SK-N-SH (cell line): ENCODE measurements at regions not wholly inside any gene's neighbourhood (a gene's known extent, or its start where the extent isn't known, plus 50 kb on each side); places are given as distances from the start of the nearest gene placed in this dataset.

Experiments used
- CTCF ChIA-PET: fragments of 300-600, 350-600 bp; formaldehyde crosslinking; extraction: SDS; loops from one replicate; lab custom pipeline; 2021; lab: Yijun Ruan, JAX
- POLR2A ChIA-PET: fragments of 350-600 bp; sonication (Branson Sonifier 250); formaldehyde crosslinking; extraction: SDS; loops from one replicate; lab custom pipeline; 2020; ENCODE audit warnings: antibody characterized with exemption, inconsistent platforms; lab: Yijun Ruan, JAX
- DNase-seq: peaks from one replicate; pipeline ENCODE4 v3.0.0; 2012
- H2AFZ ChIP-seq: fragments of 200-600 bp; sonication (generic); 2 replicates; pipeline ENCODE4 v1.8.1; 2016; ENCODE audit warnings: antibody characterized with exemption, mild to moderate bottlenecking, low read depth
- H3F3A ChIP-seq: fragments of 200-600 bp; sonication (generic); replicated peaks from 2 replicates; pipeline ENCODE3; 2016; ENCODE audit warnings: antibody characterized with exemption, mild to moderate bottlenecking; ENCODE audit not compliant: insufficient read depth
- H3K27ac ChIP-seq, 2 experiments: fragments of 200-500 bp in 1 of 2; fragments of 200-600 bp in 1 of 2; sonication (Bioruptor generic) in 1 of 2; sonication (generic), shearing (Covaris generic) in 1 of 2; 2 replicates each; pipeline versions ENCODE4 v1.5.1 to v1.6.1; 2014 to 2016; ENCODE audit warnings: low read depth in 2 of 2, inconsistent platforms in 1 of 2, low read length in 1 of 2, mild to moderate bottlenecking in 1 of 2, mixed read lengths in 1 of 2
- H3K27me3 ChIP-seq: fragments of 200-600 bp; sonication (generic), shearing (Covaris generic); 2 replicates; pipeline ENCODE4 v1.6.1; 2016; ENCODE audit warnings: mixed run types; ENCODE audit not compliant: insufficient read depth
- H3K36me3 ChIP-seq, 2 experiments: fragments of 200-500 bp in 1 of 2; fragments of 200-600 bp in 1 of 2; sonication (Bioruptor generic) in 1 of 2; sonication (generic) in 1 of 2; replicated peaks in 1 of 2; 2 replicates each; pipeline versions ENCODE3 to v1.5.1; 2014 to 2016; ENCODE audit warnings: low read length in 1 of 2, mild to moderate bottlenecking in 1 of 2; ENCODE audit not compliant: insufficient read depth in 2 of 2, control insufficient read depth in 1 of 2
- H3K4me1 ChIP-seq, 2 experiments: fragments of 200-500 bp in 1 of 2; fragments of 200-600 bp in 1 of 2; sonication (Bioruptor generic) in 1 of 2; sonication (generic), shearing (Covaris generic) in 1 of 2; 2 replicates each; pipeline versions ENCODE4 v1.5.1 to v1.6.1; 2014 to 2016; ENCODE audit warnings: low read depth in 1 of 2, low read length in 1 of 2, mixed run types in 1 of 2; ENCODE audit not compliant: insufficient read depth in 2 of 2, control insufficient read depth in 1 of 2
- H3K4me2 ChIP-seq: fragments of 200-600 bp; sonication (generic), shearing (Covaris generic); 2 replicates; pipeline ENCODE4 v1.6.1; 2017; ENCODE audit warnings: mixed run types
- H3K4me3 ChIP-seq, 2 experiments: fragments of 200-500 bp in 1 of 2; fragments of 200-600 bp in 1 of 2; sonication (Bioruptor generic) in 1 of 2; sonication (generic), shearing (Covaris generic) in 1 of 2; 2 replicates each; pipeline versions ENCODE4 v1.5.1 to v1.8.1; 2014 to 2016; ENCODE audit warnings: low read depth in 2 of 2, inconsistent platforms in 1 of 2, low read length in 1 of 2, mild to moderate bottlenecking in 1 of 2, mixed read lengths in 1 of 2, moderate library complexity in 1 of 2
- H3K79me2 ChIP-seq: fragments of 200-600 bp; sonication (generic); 2 replicates; pipeline ENCODE4 v1.8.1; 2017; ENCODE audit warnings: mild to moderate bottlenecking; ENCODE audit not compliant: insufficient read depth
- H3K9ac ChIP-seq: fragments of 200-600 bp; sonication (generic); 2 replicates; pipeline ENCODE4 v1.6.1; 2017; ENCODE audit warnings: mixed run types
- H3K9me2 ChIP-seq: fragments of 200-600 bp; sonication (generic); 2 replicates; pipeline ENCODE4 v1.6.1; 2017; ENCODE audit warnings: mixed run types
- H3K9me3 ChIP-seq: fragments of 200-600 bp; sonication (generic); 2 replicates; pipeline ENCODE4 v1.6.1; 2017; ENCODE audit warnings: mixed run types, mild to moderate bottlenecking, moderate library complexity
- H4K20me1 ChIP-seq: fragments of 200-600 bp; sonication (generic); 2 replicates; pipeline ENCODE4 v1.6.1; 2017; ENCODE audit warnings: mild to moderate bottlenecking, mixed run types; ENCODE audit not compliant: insufficient read depth
- CHD2 ChIP-seq: fragments of 150-350 bp; IDR thresholded peaks from 2 replicates; pipeline ENCODE4 v1.6.1; 2018; ENCODE audit warnings: low read length; ENCODE audit not compliant: partially characterized antibody
- EP300 ChIP-seq, 2 experiments: IDR thresholded peaks; 2 replicates each; pipeline versions ENCODE4 v1.4.0 to v1.6.1; 2012; ENCODE audit warnings: borderline replicate concordance in 1 of 2, low read depth in 1 of 2, low read length in 1 of 2
- FOXJ3 ChIP-seq: sonication (generic); formaldehyde crosslinking; IDR thresholded peaks from 2 replicates; pipeline ENCODE4 v1.5.1; 2020; ENCODE audit warnings: mild to moderate bottlenecking, missing genetic modification reagents
- GATA2 ChIP-seq: sonication (generic); formaldehyde crosslinking; IDR thresholded peaks from 2 replicates; pipeline ENCODE4 v1.5.0; 2020; ENCODE audit warnings: mild to moderate bottlenecking, missing genetic modification reagents
- JUND ChIP-seq: IDR thresholded peaks from 2 replicates; pipeline ENCODE4 v1.4.0; 2012
- MEF2A ChIP-seq: IDR thresholded peaks from 2 replicates; pipeline ENCODE4 v1.4.0; 2012; ENCODE audit warnings: low read depth, borderline replicate concordance
- POLR2AphosphoS5 ChIP-seq: IDR thresholded peaks from 2 replicates; pipeline ENCODE4 v1.6.1; 2012; ENCODE audit warnings: low read depth, low read length
- RCOR1 ChIP-seq: fragments of 150-350 bp; IDR thresholded peaks from 2 replicates; pipeline ENCODE4 v1.6.1; 2017; ENCODE audit warnings: antibody characterized with exemption, low read length
- SIN3A ChIP-seq: IDR thresholded peaks from 2 replicates; pipeline ENCODE4 v1.6.1; 2012; ENCODE audit warnings: low read depth, mild to moderate bottlenecking, low read length, moderate library complexity, borderline replicate concordance
- TCF12 ChIP-seq: IDR thresholded peaks from 2 replicates; pipeline ENCODE4 v1.4.0; 2012
- TEAD4 ChIP-seq: IDR thresholded peaks from 2 replicates; pipeline ENCODE4 v1.4.0; 2012; ENCODE audit warnings: mild to moderate bottlenecking, borderline replicate concordance; ENCODE audit not compliant: insufficient read depth
- USF2 ChIP-seq: fragments of 150-350 bp; IDR thresholded peaks from 2 replicates; pipeline ENCODE4 v1.6.1; 2017; ENCODE audit warnings: antibody characterized with exemption, low read length, low read depth, borderline replicate concordance
- WGBS: methylation state at CpG from one replicate; pipeline ENCODE4 v1.1.6; 2017; ENCODE audit warnings: low lambda C conversion rate; 5-methylcytosine and 5-hydroxymethylcytosine counted together
- TF ChIP-seq, protein P1 (sequence below): IDR thresholded peaks from 2 replicates; pipeline ENCODE4; 2012

- ChIA-PET CTCF (interaction anchor here (1.4 kb wide), 1 partner anchor 12 kb away, joined by 4 read pairs; no protein-coding TSS in a partner anchor), POLR2A (no interaction called here)
- H3K27me3 ChIP-seq = no peaks in the 10 kb centered on the region
- no peak overlapping the region for H2AFZ ChIP-seq
- TF ChIP-seq CHD2 (no peak), POLR2AphosphoS5 (peak; percentile 44), FOXJ3 (CRISPR knock-in tag) (no peak), TCF12 (peak; percentile 79), TEAD4 (no peak), RCOR1 (no peak), JUND (peak; percentile 47), USF2 (no peak), SIN3A (no peak), EP300 (IDR thresholded peaks at IDR 0.05; ENCODE audit: borderline replicate concordance in 1 of 2, low read depth in 1 of 2, low read length in 1 of 2) (peak; percentile 37 to 55; a peak in 1 of 4 replicates), GATA2 (CRISPR knock-in tag) (no peak)
- TF ChIP-seq, protein P1, sequence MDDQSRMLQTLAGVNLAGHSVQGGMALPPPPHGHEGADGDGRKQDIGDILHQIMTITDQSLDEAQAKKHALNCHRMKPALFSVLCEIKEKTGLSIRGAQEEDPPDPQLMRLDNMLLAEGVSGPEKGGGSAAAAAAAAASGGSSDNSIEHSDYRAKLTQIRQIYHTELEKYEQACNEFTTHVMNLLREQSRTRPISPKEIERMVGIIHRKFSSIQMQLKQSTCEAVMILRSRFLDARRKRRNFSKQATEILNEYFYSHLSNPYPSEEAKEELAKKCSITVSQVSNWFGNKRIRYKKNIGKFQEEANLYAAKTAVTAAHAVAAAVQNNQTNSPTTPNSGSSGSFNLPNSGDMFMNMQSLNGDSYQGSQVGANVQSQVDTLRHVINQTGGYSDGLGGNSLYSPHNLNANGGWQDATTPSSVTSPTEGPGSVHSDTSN = peak; percentile 69
- no peaks in the 10 kb centered on the region for H3K9me2 ChIP-seq
- H3K4me3 ChIP-seq = no peak overlapping the region
- no peaks in the 10 kb centered on the region; a peak in 1 of 4 replicates for H3K4me1 ChIP-seq
- DNase-seq = no peak
- no peaks in the 10 kb centered on the region for H3K36me3 ChIP-seq
- H3K4me2 ChIP-seq = no peak overlapping the region
- peaks cover 4% of the 10 kb centered on the region; the same call in 1 of the 2 replicates for H3K9me3 ChIP-seq
- H3F3A ChIP-seq = no peaks in the 10 kb centered on the region
- H4K20me1 ChIP-seq = no peaks in the 10 kb centered on the region
- H3K79me2 ChIP-seq = no peaks in the 10 kb centered on the region
- H3K9ac ChIP-seq = no peak overlapping the region
- 2% methylated on average over 1 of the region's 1 CpG for WGBS
- H3K27ac ChIP-seq = peak overlapping the region in 1 of 2 experiments; percentile 26; a peak in 1 of 4 replicates
Observed at GRCh38 chr3:103624271-103624670, 1189.5 kb downstream of the ZPLD1 start.

GRCh38 chr3:103629391-103629790 lies 1194.6 kb downstream of the ZPLD1 start:
- Histone ChIP-seq H3F3A (no peaks in the 10 kb centered on the region), H3K9me2 (no peaks in the 10 kb centered on the region), H3K27ac (no peak overlapping the region), H2AFZ (no peak overlapping the region), H3K4me3 (no peak overlapping the region), H3K4me2 (no peak overlapping the region)
- ChIA-PET POLR2A (no interaction called here), CTCF (no interaction called here)
- TF ChIP-seq TCF12 = no peak
- TF ChIP-seq SIN3A = no peak
- TF ChIP-seq MEF2A = no peak
- TF ChIP-seq JUND = no peak
- TF ChIP-seq TEAD4 = no peak
- TF ChIP-seq, all 33 proteins: peak for 0
- Histone ChIP-seq H3K4me1 (no peaks in the 10 kb centered on the region; a peak in 1 of 4 replicates), H3K36me3 (no peaks in the 10 kb centered on the region), H3K9ac (no peak overlapping the region), H3K27me3 (no peaks in the 10 kb centered on the region), H4K20me1 (no peaks in the 10 kb centered on the region), H3K9me3 (peaks cover 4% of the 10 kb centered on the region; the same call in 1 of the 2 replicates), H3K79me2 (no peaks in the 10 kb centered on the region)
- WGBS = 23% methylated on average over 1 of the region's 1 CpG
- no peak for DNase-seq
